ENCODE measurements at regions not wholly inside any gene's neighbourhood (a gene's known extent, or its start where the extent isn't known, plus 50 kb on each side); places are given as distances from the start of the nearest gene placed in this dataset.

DNA sequence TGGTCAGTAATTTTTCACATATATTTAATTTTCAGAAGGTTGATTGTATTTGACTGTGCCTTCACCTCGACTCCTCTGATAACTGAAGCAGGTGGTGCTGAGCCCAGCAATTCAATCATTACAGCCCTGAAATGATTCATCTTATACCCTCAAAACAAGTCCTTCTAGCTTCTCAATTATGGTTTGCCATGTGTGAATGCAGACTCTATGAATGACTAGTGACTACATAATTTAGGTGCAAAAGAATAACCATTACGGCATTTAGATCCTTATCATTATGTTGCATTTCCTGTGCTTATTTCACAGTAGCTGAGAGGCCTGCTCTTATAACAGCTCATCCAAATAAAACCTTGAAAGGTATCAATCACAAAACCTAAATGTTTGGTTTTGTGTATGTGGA is 54.0 kb upstream of the COL11A1 start:
- H3K27ac Mint-ChIP-seq = no peak overlapping the region
- peak; percentile 2 for DNase-seq
- H3K4me1 Mint-ChIP-seq (ENCODE audit: low read depth) = no peaks in the 10 kb centered on the region
- peaks cover 0 to 4% of the 10 kb centered on the region in 2 donors for H3K36me3 Mint-ChIP-seq (ENCODE audit: insufficient read depth in 2 of 2)
- no peak overlapping the region for H3K4me3 Mint-ChIP-seq
- peak; percentile 94 to 97 for ATAC-seq (replicated peaks in 1 of 2)
- peaks cover 7 to 8% of the 10 kb centered on the region in 2 donors for H3K9me3 Mint-ChIP-seq
- H3K27me3 Mint-ChIP-seq (ENCODE audit: low read depth) = no peaks in the 10 kb centered on the region

DNA sequence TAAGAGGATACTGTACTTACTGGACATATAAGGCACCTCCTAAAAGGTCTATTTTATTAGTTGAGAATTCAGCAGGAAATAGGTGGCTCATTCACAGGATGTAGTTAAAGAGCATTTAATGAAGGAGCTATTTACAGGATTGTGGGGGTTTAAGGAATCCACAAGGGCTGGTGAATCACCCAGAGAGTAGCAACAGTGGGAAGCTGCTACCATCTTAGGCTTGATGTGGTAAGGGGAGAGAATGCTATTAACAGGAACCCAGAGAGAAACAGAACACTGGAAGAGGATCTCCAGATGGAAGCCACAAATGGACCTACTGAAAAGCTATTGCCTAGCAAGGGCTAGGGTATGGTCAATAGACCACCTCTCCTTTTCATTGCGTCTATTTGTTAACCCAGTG is 52.0 kb upstream of the COL11A1 start:
- no peaks in the 10 kb centered on the region for H3K36me3 Mint-ChIP-seq (ENCODE audit: insufficient read depth in 2 of 2)

More for the DNA sequence above, 52.0 kb upstream of the COL11A1 start:
- Mint-ChIP-seq H3K9me3 (peaks cover 0 to 6% of the 10 kb centered on the region in 2 donors), H3K27ac (no peak overlapping the region), H3K4me1 (ENCODE audit: low read depth) (no peaks in the 10 kb centered on the region), H3K4me3 (no peak overlapping the region), H3K27me3 (ENCODE audit: low read depth) (no peaks in the 10 kb centered on the region)
- no peak for ATAC-seq (replicated peaks in 1 of 2)
- DNase-seq = no peak

Measured in activated T-cell treated with anti-CD3 and anti-CD28 coated beads, Interleukin-2, amount 50 U/mL, for 72 hours (primary cell).